IMR-90 (cell line): ENCODE measurements at regions not wholly inside any gene's neighbourhood (a gene's known extent, or its start where the extent isn't known, plus 50 kb on each side); places are given as distances from the start of the nearest gene placed in this dataset.

Experiments used
- BHLHE40 ChIP-seq: fragments of 150-350 bp; IDR thresholded peaks from 2 replicates; pipeline ENCODE4 v1.6.1; 2016; ENCODE audit warnings: mild to moderate bottlenecking, low read depth, low read length
- CEBPB ChIP-seq: IDR thresholded peaks from 2 replicates; pipeline ENCODE4 v1.6.1; 2012; ENCODE audit warnings: low read depth, low read length, improper control_type of control experiment
- CHD1 ChIP-seq: IDR thresholded peaks from 2 replicates; pipeline ENCODE4 v1.6.1; 2012; ENCODE audit warnings: low read depth, low read length, improper control_type of control experiment
- MAFK ChIP-seq: IDR thresholded peaks from 2 replicates; pipeline ENCODE4 v1.6.1; 2012; ENCODE audit warnings: low read depth, low read length, improper control_type of control experiment
- MAZ ChIP-seq: IDR thresholded peaks from 2 replicates; pipeline ENCODE4 v1.6.1; 2012; ENCODE audit warnings: low read depth, mild to moderate bottlenecking, low read length, improper control_type of control experiment, moderate library complexity, borderline replicate concordance
- POLR2A ChIP-seq: IDR thresholded peaks from 2 replicates; pipeline ENCODE4 v1.6.1; 2012; ENCODE audit warnings: mild to moderate bottlenecking, low read depth, low read length
- RAD21 ChIP-seq: IDR thresholded peaks from 2 replicates; pipeline ENCODE4 v1.6.1; 2012; ENCODE audit warnings: low read length, improper control_type of control experiment
- RFX5 ChIP-seq: IDR thresholded peaks from 2 replicates; pipeline ENCODE4 v1.8.0; 2012; ENCODE audit warnings: low read depth, mild to moderate bottlenecking, low read length, moderate library complexity
- SMC3 ChIP-seq: fragments of 150-350 bp; IDR thresholded peaks from 2 replicates; pipeline ENCODE4 v1.6.1; 2016; ENCODE audit warnings: low read depth, mild to moderate bottlenecking, antibody characterized with exemption, low read length, moderate library complexity
- TF ChIP-seq, protein P1 (sequence below): conservative IDR thresholded peaks from 2 replicates; pipeline ENCODE4 v1.5.1; 2012; ENCODE audit warnings: mild to moderate bottlenecking, low read depth, low read length, improper control_type of control experiment
- TF ChIP-seq, protein P2 (sequence below): fragments of 150-350 bp; IDR thresholded peaks from 2 replicates; pipeline ENCODE4 v1.6.1; 2016; ENCODE audit warnings: low read depth, mild to moderate bottlenecking, low read length, moderate library complexity, borderline replicate concordance

GRCh38 chr5:30384171-30384570, 809.3 kb upstream of the CDH6 start:
- TF ChIP-seq, protein P1, sequence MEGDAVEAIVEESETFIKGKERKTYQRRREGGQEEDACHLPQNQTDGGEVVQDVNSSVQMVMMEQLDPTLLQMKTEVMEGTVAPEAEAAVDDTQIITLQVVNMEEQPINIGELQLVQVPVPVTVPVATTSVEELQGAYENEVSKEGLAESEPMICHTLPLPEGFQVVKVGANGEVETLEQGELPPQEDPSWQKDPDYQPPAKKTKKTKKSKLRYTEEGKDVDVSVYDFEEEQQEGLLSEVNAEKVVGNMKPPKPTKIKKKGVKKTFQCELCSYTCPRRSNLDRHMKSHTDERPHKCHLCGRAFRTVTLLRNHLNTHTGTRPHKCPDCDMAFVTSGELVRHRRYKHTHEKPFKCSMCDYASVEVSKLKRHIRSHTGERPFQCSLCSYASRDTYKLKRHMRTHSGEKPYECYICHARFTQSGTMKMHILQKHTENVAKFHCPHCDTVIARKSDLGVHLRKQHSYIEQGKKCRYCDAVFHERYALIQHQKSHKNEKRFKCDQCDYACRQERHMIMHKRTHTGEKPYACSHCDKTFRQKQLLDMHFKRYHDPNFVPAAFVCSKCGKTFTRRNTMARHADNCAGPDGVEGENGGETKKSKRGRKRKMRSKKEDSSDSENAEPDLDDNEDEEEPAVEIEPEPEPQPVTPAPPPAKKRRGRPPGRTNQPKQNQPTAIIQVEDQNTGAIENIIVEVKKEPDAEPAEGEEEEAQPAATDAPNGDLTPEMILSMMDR: no peak
- TF ChIP-seq POLR2A: no peak
- no peak for TF ChIP-seq RFX5
- TF ChIP-seq, protein P2, sequence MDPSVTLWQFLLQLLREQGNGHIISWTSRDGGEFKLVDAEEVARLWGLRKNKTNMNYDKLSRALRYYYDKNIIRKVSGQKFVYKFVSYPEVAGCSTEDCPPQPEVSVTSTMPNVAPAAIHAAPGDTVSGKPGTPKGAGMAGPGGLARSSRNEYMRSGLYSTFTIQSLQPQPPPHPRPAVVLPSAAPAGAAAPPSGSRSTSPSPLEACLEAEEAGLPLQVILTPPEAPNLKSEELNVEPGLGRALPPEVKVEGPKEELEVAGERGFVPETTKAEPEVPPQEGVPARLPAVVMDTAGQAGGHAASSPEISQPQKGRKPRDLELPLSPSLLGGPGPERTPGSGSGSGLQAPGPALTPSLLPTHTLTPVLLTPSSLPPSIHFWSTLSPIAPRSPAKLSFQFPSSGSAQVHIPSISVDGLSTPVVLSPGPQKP: no peak
- peak; percentile 41; the same call in 1 of the 2 replicates for TF ChIP-seq MAFK
- TF ChIP-seq RAD21: no peak
- TF ChIP-seq CHD1: no peak
- no peak for TF ChIP-seq CEBPB
- TF ChIP-seq MAZ: no peak
- no peak for TF ChIP-seq BHLHE40
- TF ChIP-seq SMC3: no peak
